WERI-Rb-1 (cell line): ENCODE measurements at regions not wholly inside any gene's neighbourhood (a gene's known extent, or its start where the extent isn't known, plus 50 kb on each side); places are given as distances from the start of the nearest gene placed in this dataset.

ENCODE experiments used
- DNase-seq: peaks from one replicate; pipeline ENCODE4 v3.0.0-alpha.2; 2020
- H3K27ac ChIP-seq: fragments of 250-450 bp; sonication (Bioruptor Pico); 2 replicates; pipeline ENCODE4 v1.5.1; 2020; ENCODE audit warnings: mild to moderate bottlenecking, moderate library complexity
- H3K27me3 ChIP-seq: fragments of 250-450 bp; sonication (Bioruptor Pico); 2 replicates; pipeline ENCODE4 v1.5.1; 2021; ENCODE audit warnings: mild to moderate bottlenecking, low read depth, moderate library complexity; ENCODE audit not compliant: insufficient read depth, severe bottlenecking
- H3K36me3 ChIP-seq: fragments of 250-450 bp; sonication (Bioruptor Pico); 2 replicates; pipeline ENCODE4 v1.5.1; 2020; ENCODE audit warnings: mild to moderate bottlenecking, moderate library complexity
- H3K4me3 ChIP-seq: 2 replicates; pipeline ENCODE4 v1.5.1; 2011; ENCODE audit warnings: low read depth, mild to moderate bottlenecking, control low read depth, low read length
- H3K9me3 ChIP-seq: fragments of 250-450 bp; sonication (Bioruptor Pico); 2 replicates; pipeline ENCODE4 v1.5.1; 2021; ENCODE audit warnings: mild to moderate bottlenecking, moderate library complexity; ENCODE audit not compliant: severe bottlenecking
- TF ChIP-seq, protein P1 (sequence below): IDR thresholded peaks from 2 replicates; pipeline ENCODE4 v1.5.1; 2011; ENCODE audit warnings: low read depth, mild to moderate bottlenecking, control low read depth, inconsistent platforms, low read length

DNA sequence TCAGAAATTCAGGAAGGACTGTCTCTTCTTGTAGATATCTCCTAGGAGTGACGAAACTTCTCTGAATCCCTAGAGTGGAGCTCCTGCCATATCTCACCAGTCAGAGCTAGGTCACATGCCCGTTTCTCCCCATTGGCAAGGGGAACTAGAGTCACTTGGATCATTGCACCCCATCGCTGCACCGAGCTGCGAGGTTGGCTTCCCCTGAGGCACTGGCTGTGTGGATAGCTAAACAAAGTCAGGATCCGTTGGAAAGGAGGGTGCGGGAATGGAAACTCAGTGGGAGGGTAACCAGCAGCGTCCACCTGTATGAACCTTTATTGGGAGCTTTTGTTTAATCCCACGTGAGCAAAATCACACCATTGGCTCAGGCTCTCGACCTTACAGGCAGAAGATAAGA is 283.8 kb downstream of the BRD1 start:
- no peak overlapping the region for H3K4me3 ChIP-seq
- no peaks in the 10 kb centered on the region for H3K27me3 ChIP-seq
- H3K27ac ChIP-seq, result no peak overlapping the region
- no peaks in the 10 kb centered on the region for H3K9me3 ChIP-seq
- TF ChIP-seq, protein P1, sequence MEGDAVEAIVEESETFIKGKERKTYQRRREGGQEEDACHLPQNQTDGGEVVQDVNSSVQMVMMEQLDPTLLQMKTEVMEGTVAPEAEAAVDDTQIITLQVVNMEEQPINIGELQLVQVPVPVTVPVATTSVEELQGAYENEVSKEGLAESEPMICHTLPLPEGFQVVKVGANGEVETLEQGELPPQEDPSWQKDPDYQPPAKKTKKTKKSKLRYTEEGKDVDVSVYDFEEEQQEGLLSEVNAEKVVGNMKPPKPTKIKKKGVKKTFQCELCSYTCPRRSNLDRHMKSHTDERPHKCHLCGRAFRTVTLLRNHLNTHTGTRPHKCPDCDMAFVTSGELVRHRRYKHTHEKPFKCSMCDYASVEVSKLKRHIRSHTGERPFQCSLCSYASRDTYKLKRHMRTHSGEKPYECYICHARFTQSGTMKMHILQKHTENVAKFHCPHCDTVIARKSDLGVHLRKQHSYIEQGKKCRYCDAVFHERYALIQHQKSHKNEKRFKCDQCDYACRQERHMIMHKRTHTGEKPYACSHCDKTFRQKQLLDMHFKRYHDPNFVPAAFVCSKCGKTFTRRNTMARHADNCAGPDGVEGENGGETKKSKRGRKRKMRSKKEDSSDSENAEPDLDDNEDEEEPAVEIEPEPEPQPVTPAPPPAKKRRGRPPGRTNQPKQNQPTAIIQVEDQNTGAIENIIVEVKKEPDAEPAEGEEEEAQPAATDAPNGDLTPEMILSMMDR, result no peak
- H3K36me3 ChIP-seq, result no peaks in the 10 kb centered on the region
- DNase-seq, result no peak

DNA sequence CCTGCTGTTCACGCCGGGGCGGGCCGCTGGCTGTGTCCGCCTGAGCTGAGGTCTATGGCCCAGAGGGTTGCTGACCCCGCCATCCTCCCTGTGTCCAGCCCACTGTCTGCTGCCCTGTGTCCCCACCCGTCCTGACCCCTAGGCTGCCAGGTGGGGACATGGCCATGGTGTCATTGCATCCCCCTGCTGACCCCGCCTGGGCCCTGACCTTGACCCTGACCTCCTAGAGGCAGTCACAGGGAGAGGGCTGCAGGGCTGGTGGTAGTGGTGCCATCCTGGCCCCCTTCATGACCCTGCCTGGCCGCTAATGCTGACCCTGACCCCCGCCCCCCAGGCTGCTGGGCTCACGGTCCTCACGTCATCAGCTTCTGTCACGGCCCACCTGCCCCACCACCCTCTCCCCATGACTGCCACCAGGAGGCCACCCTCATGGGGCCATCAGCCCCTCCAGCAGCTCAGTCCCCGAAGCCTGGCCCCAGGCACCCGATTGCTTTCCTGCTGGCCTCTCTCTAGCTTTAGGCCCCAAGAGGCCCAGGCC is 285.9 kb downstream of the BRD1 start:
- no peaks in the 10 kb centered on the region for H3K27me3 ChIP-seq
- no peaks in the 10 kb centered on the region for H3K9me3 ChIP-seq
- H3K36me3 ChIP-seq, result no peaks in the 10 kb centered on the region
- no peak overlapping the region for H3K4me3 ChIP-seq
- DNase-seq, result no peak
- no peak overlapping the region for H3K27ac ChIP-seq
- TF ChIP-seq, protein P1, result no peak

DNA sequence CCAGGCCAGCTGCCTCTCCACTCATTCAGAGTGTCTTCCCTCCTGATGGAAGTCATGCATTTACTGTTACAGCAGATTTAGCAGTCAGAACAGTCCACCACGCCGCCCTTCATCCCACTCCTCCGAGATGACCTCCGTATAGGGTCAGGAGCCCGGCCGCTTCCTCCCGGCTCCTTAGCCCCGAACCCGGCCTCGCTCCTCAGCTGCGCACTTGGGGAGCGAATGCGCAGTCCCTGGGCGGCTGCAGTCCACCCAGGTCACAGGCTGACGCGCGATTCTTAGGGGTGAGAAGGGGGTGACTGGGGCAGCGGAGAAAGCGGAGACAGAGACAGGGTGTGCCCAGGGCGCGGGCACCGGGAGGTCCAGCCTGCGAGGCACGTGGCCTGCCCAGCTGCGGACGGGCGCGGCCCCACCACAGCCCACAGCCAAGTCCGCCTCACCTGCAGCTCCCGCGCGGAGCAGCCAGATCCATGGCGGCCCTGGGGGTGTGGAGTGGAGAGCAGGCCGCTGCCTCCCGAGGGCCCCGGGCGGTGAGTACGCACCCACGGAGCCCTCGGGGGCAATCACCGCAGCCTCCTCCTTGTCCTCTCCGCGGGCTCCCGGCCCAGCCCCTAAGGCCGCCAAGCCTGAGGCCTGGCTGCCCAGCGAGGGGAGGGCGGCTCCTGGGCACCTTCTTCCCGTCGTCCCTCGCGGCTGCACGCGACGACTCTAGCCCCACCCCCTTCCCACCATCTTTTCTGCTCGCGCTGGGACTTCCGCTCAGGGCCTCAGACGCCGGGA is 286.6 kb downstream of the BRD1 start:
- no peaks in the 10 kb centered on the region for H3K27me3 ChIP-seq
- TF ChIP-seq, protein P1, result no peak
- H3K27ac ChIP-seq, result no peak overlapping the region
- DNase-seq, result no peak
- H3K9me3 ChIP-seq, result no peaks in the 10 kb centered on the region
- no peak overlapping the region for H3K4me3 ChIP-seq
- no peaks in the 10 kb centered on the region for H3K36me3 ChIP-seq

DNA sequence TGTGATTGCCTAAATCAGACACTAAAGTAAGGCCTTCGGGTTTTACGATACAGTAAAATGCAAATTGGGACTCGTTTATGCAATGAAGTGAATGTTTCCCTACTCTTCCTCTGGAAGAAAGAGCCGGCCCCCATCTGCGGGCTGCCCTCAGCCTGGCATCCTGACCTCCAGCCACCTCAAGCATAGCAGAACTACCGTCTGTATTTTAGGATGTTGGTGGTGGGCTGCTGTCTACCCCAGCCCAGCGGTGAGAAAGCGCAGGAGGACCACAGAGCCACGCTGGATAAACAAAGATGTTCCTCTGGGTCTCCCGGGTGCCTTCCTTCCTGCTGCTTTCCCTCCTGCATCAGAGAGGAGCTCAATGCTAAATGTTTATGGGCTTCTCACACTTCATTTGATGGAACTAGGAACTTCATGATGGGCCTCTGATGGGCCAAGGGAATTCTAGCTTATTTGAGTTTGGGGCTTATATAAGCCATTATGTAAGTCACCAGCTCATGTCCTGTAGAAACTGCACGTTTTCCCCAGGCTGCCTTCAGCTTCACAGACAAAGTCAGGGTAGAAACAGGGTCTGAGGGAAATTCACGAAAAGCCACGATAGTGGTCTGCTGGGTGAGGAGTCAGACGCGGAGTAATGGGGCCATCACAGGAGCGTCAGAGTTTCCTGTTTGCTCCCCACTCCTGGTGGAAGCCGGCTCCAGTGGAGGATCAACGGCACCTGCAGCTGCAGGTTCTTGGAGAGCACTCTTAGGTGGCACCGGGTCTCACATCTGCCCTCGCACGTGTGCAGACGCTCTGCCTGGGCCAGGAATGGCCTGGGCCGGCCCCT is 287.4 kb downstream of the BRD1 start:
- Histone ChIP-seq H3K27ac (no peak overlapping the region), H3K36me3 (no peaks in the 10 kb centered on the region), H3K27me3 (no peaks in the 10 kb centered on the region), H3K4me3 (no peak overlapping the region), H3K9me3 (no peaks in the 10 kb centered on the region)
- TF ChIP-seq, protein P1, result no peak
- DNase-seq, result no peak

DNA sequence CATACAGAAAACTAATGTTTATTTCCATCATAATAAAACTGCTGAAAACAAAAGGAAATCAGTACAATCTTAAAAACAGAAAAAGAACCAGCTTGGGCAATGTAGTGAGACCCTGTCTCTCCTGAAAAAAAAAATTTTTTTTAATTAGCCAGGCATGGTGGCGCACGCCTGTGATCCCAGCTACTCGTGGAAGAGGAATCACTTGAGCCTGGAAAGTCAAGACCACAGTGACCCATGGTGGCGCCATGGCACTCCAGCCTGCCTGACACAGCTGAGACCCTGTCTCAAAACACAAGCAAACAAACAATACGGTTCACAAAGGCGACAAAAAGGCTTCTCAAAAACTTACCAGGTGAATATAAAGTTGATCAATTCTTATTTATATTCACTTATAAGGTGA is 289.7 kb downstream of the BRD1 start:
- no peak for DNase-seq
- Histone ChIP-seq H3K9me3 (no peaks in the 10 kb centered on the region), H3K27me3 (no peaks in the 10 kb centered on the region), H3K4me3 (no peak overlapping the region), H3K36me3 (no peaks in the 10 kb centered on the region), H3K27ac (no peak overlapping the region)
- TF ChIP-seq, protein P1, result no peak
